ENCODE measurements at regions not wholly inside any gene's neighbourhood (a gene's known extent, or its start where the extent isn't known, plus 50 kb on each side); places are given as distances from the start of the nearest gene placed in this dataset.

DNA sequence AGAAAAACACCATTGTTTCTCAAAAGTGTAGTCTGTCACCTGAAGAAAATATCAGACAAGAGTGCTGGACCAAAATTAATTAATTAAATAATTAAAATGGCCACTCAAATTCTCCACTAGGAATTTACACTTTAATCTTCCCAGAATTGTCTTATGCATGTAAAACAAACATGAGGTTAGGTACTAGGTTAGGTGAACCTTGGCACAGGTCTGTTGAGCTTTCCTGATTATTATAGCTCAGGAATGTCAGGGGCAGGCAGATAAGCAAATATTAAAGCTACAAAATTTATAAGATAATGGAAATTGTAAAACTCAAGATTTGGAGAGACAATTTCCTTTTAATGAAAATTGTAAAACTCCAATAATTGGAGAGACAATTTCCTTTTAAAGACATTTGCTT lies 253.2 kb downstream of the BMP4 start:
- TF ChIP-seq ZNF384 (IDR thresholded peaks at IDR 0.05) (no peak), FOXK2 (IDR thresholded peaks at IDR 0.05) (no peak), ELF4 (IDR thresholded peaks at IDR 0.05) (no peak), TARDBP (IDR thresholded peaks at IDR 0.05) (no peak), FOXM1 (IDR thresholded peaks at IDR 0.05; ENCODE audit: borderline replicate concordance) (no peak), FOXA1 (IDR thresholded peaks at IDR 0.05) (no peak)

All from HEK293T (cell line).